ENCODE measurements at regions not wholly inside any gene's neighbourhood (a gene's known extent, or its start where the extent isn't known, plus 50 kb on each side); places are given as distances from the start of the nearest gene placed in this dataset.

DNA sequence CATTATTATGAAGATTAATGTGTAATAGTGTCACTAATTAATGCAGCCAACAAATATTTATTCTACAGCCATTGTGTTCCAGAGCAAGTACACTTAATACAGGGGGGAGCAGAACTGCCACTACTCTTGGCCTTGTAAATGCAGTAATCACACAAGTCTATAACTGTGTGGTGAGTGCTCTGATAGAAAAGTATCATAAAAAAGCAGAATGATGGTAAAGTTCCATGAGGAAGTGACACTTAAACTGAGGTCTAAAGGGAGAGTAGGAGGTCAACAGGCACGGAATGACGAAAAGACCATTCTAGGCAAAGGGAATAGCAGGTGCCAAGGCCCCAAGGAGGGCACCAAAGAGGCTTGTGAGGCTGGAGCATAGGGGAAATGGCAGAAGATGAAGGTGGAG is 142.9 kb downstream of the OSTF1 start:
- TF ChIP-seq, protein P1, sequence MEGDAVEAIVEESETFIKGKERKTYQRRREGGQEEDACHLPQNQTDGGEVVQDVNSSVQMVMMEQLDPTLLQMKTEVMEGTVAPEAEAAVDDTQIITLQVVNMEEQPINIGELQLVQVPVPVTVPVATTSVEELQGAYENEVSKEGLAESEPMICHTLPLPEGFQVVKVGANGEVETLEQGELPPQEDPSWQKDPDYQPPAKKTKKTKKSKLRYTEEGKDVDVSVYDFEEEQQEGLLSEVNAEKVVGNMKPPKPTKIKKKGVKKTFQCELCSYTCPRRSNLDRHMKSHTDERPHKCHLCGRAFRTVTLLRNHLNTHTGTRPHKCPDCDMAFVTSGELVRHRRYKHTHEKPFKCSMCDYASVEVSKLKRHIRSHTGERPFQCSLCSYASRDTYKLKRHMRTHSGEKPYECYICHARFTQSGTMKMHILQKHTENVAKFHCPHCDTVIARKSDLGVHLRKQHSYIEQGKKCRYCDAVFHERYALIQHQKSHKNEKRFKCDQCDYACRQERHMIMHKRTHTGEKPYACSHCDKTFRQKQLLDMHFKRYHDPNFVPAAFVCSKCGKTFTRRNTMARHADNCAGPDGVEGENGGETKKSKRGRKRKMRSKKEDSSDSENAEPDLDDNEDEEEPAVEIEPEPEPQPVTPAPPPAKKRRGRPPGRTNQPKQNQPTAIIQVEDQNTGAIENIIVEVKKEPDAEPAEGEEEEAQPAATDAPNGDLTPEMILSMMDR (IDR thresholded peaks at IDR 0.05; ENCODE audit: low read depth, low read length): no peak
- no peak for TF ChIP-seq EZH2phosphoT487 (IDR thresholded peaks at IDR 0.05; ENCODE audit: low read depth)

Measured in OCI-LY3 (cell line).